Stimulated activated CD8-positive, alpha-beta memory T cell treated with anti-CD3 and anti-CD28 coated beads, Interleukin-15, amount 100 ng/mL, for 4 hours (primary cell): ENCODE measurements at regions not wholly inside any gene's neighbourhood (a gene's known extent, or its start where the extent isn't known, plus 50 kb on each side); places are given as distances from the start of the nearest gene placed in this dataset.
A peak's percentile ranks its signal among the peaks of the same experiment; 100 is the strongest.
"Not testable (repeated sequence)": the region's sequence is repeated elsewhere in the genome, so short reads cannot be mapped to it uniquely, and the experiment has no call there.

Experiments
- DNase-seq, 2 donors: peaks; one replicate each; pipeline ENCODE4 v3.0.0-alpha.2; 2020; ENCODE audit warnings: low read depth in 2 of 2

DNA sequence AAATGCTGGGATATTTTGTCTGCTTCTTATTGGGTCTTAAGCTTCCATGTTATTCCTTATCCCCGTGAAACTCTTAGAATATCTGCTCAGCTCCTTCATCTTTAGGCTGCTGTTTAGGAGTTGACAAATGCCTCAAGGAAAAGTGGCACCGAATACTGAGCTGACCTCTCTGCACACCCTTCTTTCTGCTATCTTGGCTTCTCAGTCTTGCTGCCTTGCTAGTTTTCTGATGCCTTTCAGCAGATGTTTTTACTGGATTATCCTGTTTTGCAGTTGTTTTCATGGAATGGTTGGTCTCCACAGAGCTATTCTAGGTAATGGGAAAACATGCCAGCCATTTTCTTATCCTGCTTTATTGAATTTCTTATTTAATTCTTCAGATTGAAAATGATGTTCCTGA is 86.3 kb downstream of the GYPE start:
- no peak for DNase-seq

DNA sequence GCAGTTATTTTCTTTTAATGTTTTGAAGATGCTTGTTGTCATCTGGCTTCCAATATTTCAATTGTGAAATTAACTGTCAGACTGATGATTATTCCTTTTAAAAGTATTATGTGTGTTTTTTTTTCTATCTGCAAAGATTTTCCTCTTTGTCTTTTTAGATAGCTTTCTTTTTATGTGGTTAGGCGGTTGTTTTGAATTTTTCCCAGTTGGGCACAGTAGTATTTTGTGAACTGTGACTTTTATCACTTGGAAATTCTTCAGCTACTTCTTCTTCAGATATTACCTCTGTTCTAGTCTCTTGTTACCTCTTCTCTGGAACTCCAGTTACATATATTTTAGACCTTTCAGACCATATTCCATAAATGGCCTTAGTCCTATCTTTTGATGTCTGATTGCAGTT is 87.5 kb downstream of the GYPE start:
- not testable (repeated sequence) for DNase-seq

DNA sequence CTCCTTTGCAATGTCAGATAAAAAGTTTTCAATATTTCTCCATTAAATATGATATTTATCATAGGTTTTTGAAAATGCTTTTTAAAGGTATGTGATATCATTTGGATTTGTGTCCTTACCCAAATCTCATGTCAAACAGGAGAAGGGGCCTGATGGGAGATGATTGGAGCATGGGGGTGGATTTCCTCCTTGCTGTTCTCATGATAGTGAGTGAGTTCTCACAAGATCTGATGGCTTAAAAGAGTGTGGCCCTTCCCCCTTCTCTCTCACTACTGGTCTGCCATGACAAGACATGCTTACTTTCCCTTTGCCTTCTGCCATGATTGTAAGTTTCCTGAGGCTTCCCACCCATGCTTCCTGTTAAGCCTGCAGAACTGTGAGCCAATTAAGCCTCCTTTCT is 90.0 kb downstream of the GYPE start:
- not testable (repeated sequence) for DNase-seq

DNA sequence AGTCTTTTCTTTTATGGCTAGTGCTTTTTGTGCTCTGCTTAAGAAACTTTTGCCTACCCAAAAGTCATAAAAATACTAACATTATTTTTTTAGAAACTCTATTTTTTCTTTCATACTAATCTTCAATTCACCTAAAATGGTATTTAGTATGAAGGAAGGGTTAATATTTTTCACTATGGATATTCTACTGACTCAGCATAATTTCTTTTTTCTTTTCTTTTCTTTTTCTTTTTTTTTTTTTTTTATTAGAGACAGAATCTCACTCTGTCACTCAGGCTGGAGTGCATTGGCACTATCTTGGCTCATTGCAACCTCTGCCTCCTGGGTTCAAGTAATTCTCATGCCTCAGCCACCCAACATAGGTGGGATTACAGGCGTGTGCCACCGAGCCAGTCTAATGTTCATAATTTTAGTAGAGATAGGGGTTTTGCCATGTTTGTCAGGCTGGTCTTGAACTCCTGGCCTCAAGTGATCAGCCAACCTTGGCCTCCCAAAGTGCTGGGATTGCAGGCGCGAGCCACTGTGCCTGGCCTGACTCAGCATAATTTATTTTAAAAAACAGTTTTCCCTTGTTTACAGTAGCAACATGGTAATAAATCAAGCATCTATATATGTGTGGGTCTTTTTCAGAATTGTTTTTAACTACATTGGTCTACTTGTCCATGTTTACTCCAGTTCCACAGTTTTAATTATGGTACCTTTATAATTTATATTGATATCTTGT is 91.8 kb downstream of the GYPE start:
- DNase-seq: not testable (repeated sequence)

DNA sequence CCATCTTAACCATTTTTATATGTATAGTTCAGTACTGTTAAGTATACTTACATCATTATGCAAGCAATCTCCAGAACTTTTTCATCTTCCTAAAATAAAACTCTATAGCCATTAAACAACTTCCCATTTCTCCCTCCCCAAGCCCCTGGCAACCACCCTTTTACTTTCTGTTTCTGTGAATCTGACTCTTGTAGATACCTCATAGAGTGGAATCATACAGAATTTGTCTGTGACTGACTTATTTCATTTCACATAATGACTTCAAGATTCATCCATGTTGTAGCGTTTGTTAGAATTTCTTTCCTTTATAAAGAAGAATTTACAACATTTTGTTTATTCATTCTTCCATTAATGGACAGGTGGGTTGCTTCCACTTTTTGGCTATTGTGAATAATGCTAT is 91.2 kb upstream of the FREM3 start:
- DNase-seq: not testable (repeated sequence)

DNA sequence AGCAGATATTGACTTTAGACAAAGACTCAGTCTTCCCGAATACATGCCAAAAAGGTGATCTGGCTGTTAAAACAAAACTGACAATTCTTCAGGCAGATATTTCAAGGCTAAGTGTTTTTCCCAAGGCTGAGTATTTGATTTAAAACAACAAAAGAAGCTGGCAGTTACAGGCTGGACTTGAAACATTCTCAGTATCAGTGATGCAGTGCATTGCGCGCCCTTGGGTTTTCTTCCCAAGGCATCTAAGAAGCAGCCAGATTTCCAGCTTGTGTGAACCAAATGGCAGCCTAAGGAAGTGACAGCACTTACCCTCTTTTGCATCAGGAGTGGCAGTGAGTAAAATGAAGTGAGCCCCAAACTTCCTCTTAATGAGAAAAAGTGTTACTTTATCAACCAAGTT is 90.0 kb upstream of the FREM3 start:
- DNase-seq: not testable (repeated sequence)

DNA sequence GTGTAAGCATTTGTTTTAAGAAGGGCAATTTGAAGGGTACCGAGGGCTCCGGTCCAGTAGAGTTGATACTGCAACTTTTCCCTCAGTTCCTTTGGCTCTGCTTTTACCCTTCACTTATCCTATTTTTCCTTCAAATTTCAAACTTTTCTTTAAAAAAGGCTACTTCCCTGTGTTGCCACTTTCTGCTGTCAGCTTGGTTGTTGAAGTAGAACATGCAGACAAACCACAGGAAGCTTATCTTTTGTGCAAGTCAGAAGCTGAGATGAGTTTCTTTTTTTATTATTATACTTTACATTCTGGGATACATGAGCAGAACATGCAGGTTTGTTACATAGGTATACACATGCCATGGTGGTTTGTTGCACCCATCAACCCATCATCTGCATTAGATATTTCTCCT is 89.1 kb upstream of the FREM3 start:
- not testable (repeated sequence) for DNase-seq

DNA sequence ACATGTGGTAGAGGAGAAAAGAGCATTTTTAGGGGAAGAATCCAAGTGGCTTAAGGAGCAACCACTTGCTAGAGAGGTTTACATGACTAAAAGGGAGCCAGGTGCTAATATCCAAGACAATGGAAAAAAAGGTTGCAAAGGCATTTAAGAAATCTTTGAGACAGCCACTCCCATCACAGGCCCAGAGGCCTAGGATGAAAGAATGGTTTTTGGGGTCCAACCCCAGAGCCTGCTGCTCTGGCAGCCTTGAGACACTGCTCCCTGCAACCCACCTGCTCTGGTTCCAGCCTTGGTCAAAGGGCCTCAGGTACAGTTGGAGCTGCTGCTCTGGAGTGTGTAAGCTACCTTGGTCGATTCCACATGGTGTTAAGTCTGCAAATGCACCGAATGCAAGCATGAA is 84.1 kb upstream of the FREM3 start:
- no peak for DNase-seq

DNA sequence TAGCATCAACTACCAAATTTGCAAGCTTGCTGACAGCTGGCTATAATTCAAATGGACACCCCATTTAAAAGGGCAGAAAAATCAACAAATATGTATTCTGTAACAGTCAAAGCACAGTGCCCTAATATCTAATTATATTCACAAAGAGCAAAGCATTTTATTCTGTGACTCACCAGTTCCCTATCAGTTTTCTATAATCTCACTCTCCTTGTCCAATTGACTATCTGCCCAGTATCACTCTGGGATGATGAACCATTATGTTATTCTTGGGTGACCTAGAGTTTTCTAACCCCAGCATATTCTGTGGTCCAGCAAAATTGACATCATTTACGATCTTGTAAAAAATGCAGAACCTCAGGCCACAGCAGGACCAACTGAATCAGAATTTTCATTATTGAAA is 82.0 kb upstream of the FREM3 start:
- no peak for DNase-seq

DNA sequence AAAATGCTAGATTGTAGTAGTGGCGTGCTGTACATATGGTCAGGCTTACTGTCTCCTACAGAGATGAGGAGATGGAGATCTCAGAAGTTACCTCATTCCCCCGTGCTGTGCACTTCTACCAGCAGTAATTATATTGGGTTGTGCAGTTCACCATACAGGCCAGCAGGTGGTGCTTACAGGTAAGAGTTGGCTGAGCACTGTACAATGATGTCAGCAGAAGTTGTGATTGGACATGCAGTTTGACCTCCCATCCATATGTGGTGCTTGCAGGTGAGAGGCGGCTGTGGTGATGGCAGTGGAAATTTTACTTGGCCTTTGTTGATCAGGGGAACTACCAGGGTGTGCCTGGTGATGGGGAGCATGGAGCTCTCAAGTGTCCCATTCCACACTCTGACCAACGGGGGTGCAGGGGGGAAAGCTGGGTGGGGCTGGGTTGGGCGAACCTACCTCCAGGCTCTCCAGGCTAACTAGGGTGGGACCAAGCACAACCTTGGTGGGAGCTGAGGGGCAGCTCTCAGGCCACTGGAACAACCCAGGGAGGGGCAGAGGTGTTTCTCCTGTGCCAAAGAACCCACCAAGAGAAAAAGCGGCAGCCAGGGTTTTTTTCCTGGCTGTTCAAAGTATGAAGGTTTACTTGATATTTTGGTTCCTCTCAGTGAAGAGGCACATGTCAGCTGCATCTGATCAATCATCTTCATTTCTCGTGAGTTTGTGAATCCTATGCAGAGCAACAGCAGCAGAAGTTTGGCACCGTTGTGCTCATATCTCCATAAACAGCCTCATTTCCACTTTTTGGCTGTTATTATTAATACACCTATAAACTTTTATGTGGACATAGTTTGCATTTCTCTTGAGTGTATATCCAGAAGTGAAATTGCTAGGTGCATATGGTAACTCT is 73.8 kb upstream of the FREM3 start:
- DNase-seq: peak in 1 of 2 donors; percentile 18

DNA sequence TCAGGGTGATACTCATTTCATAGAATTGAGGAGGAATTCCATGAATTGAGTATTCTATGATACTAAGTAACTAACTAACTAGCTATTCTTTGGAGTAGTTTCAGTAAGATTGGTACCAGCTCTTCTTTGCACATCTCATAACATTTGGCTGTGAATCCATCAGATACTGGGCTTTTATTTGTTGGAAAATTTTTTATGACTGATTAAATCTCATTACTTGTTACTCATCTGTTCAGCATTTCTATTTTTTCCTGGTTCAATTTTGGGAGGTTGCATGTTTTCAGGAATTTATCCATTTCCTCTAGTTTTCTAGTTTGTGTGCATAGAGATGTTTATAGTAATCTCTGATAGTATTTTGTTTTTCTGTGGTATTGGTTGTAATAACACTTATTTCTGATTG is 70.8 kb upstream of the FREM3 start:
- no peak for DNase-seq

DNA sequence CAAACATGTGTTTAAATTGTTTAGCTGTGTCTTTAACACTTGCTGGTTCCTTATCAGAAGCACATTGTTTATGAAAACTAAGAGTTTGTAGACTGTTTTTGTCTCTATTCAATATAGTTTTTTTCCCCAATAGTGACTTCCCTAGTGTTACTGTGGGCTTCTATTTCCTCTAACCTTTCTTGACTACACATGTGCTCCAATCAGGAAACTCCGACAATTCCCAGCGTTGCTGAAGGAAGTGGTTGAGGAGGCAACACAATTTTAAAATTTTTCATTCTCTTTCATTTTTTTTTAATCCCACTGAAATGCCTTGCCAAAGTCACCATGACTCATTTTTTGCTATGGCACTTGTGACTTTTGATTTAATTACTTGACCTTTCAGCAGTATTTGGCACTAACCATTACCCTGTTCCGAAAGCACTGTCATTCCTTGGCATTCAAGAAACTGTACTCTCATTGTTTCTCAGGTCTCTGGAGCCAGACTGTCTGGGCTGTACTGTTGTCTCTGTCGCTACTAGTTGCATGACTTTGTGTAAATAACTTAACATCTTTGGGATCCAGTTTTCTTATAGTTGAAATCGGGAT is 67.6 kb upstream of the FREM3 start:
- DNase-seq: no peak

DNA sequence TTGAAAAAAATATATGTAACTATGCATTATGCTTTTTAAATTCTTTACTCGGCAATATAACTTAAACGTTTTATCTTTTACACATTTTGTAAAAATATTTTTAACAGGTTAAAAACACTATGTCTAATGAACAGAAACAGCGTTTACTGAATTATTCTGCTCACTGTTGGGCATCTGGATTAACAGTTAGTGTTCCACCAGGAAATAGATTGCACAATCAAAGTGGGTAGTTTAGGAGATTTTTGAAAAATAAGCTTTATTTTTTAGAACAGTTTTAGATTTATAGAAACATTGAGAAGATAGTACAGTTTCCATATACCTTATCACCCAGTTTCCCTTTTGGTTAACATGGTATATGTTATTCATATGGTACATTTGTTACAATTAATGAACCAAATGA is 63.1 kb upstream of the FREM3 start:
- no peak for DNase-seq

DNA sequence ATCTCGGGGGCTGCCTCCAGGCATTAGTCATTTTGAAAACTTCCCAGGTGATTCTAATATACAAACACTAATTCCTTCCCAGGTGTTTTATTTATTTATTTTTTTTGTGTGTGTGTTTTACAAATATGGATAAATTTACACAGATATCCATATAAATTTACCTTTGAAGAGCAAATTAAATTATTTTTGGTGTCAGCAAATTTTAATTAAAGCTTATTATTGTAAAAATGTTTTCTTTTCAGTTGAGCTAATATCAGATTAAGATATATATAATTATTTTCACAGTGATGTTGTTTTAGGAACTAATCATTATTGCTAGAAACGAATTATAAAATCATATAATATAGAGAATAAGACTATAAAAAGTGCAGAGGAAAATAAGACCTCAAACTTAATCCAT is 62.0 kb upstream of the FREM3 start:
- DNase-seq: no peak
